Upper lobe of left lung (tissue), 6 donors: ENCODE measurements at regions not wholly inside any gene's neighbourhood (a gene's known extent, or its start where the extent isn't known, plus 50 kb on each side); places are given as distances from the start of the nearest gene placed in this dataset.

Experiments
- ATAC-seq, 2 donors: fragments of 200-7000 bp; cut with Tn5 transposase; one replicate each; pipeline ENCODE4 v1.9.1; 2022; ENCODE audit warnings: mild to moderate bottlenecking in 2 of 2, moderate library complexity in 2 of 2; ENCODE audit not compliant: low FRiP score in 2 of 2
- DNase-seq, 2 donors: peaks; one replicate each; pipeline ENCODE4 v3.0.0-alpha.2; 2019 to 2020
- H3K27ac ChIP-seq, 4 donors: fragments of 200-600 bp; sonication (generic); one replicate each; pipeline ENCODE4 v1.5.1; 2016 to 2019
- H3K27me3 ChIP-seq, 4 donors: fragments of 200-600 bp; sonication (generic); one replicate each; pipeline ENCODE4 v1.5.1; 2017 to 2019
- H3K36me3 ChIP-seq, 4 donors: fragments of 200-600 bp; sonication (generic); one replicate each; pipeline ENCODE4 v1.5.1; 2016 to 2019
- H3K4me1 ChIP-seq, 4 donors: fragments of 200-600 bp; sonication (generic); one replicate each; pipeline ENCODE4 v1.5.1; 2018 to 2019
- H3K4me3 ChIP-seq, 4 donors: fragments of 200-600 bp; sonication (generic); one replicate each; pipeline ENCODE4 v1.5.1; 2017 to 2019; ENCODE audit warnings: mild to moderate bottlenecking in 2 of 4, moderate library complexity in 1 of 4
- H3K9me3 ChIP-seq, 4 donors: fragments of 200-600 bp; sonication (generic); one replicate each; pipeline ENCODE4 v1.5.1; 2018 to 2019
- EP300 ChIP-seq, 4 donors: sonication (generic); formaldehyde crosslinking; IDR thresholded peaks; one replicate each; pipeline ENCODE4 v1.5.1; 2017; ENCODE audit warnings: antibody characterized with exemption in 4 of 4, control low read depth in 2 of 4
- POLR2A ChIP-seq, 4 donors: fragments of 450-650 bp; IDR thresholded peaks; one replicate each; pipeline ENCODE4 v1.5.1; 2016 to 2017; ENCODE audit warnings: antibody characterized with exemption in 4 of 4, mild to moderate bottlenecking in 2 of 4
- POLR2AphosphoS5 ChIP-seq, 2 donors: sonication (generic); formaldehyde crosslinking; IDR thresholded peaks; one replicate each; pipeline ENCODE4 v1.5.1; 2017; ENCODE audit warnings: antibody characterized with exemption in 2 of 2
- WGBS, 2 donors: methylation state at CpG; one replicate each; pipeline ENCODE4 v1.1.5; 2017 to 2018; 5-methylcytosine and 5-hydroxymethylcytosine counted together
- TF ChIP-seq, protein P1 (sequence below), 6 experiments: fragments of 450-650 bp in 4 of 6; fragments of 200-600 bp in 2 of 6; sonication (generic) in 2 of 6; IDR thresholded peaks; one replicate each; pipeline ENCODE4 v1.5.1; 2016 to 2019; ENCODE audit warnings: antibody characterized with exemption in 6 of 6
- donor health status: DM: no; HTN: no; CAD: no; lungs with moderate emphysema.
- donor health status: DM: no; HTN: yes; CAD: no; lungs with severe emphysema.

GRCh38 chr14:53711205-53711604, 245.4 kb downstream of the BMP4 start:
- no peak for TF ChIP-seq POLR2AphosphoS5 (IDR thresholded peaks at IDR 0.05)
- no peak for TF ChIP-seq EP300 (IDR thresholded peaks at IDR 0.05)
- TF ChIP-seq, protein P1, sequence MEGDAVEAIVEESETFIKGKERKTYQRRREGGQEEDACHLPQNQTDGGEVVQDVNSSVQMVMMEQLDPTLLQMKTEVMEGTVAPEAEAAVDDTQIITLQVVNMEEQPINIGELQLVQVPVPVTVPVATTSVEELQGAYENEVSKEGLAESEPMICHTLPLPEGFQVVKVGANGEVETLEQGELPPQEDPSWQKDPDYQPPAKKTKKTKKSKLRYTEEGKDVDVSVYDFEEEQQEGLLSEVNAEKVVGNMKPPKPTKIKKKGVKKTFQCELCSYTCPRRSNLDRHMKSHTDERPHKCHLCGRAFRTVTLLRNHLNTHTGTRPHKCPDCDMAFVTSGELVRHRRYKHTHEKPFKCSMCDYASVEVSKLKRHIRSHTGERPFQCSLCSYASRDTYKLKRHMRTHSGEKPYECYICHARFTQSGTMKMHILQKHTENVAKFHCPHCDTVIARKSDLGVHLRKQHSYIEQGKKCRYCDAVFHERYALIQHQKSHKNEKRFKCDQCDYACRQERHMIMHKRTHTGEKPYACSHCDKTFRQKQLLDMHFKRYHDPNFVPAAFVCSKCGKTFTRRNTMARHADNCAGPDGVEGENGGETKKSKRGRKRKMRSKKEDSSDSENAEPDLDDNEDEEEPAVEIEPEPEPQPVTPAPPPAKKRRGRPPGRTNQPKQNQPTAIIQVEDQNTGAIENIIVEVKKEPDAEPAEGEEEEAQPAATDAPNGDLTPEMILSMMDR (IDR thresholded peaks at IDR 0.05) = no peak
- no peak for TF ChIP-seq POLR2A (IDR thresholded peaks at IDR 0.05)
- DNase-seq (no peak), ATAC-seq (no peak)
- Histone ChIP-seq H3K4me3 (no peak overlapping the region), H3K9me3 (no peaks in the 10 kb centered on the region), H3K27me3 (no peaks in the 10 kb centered on the region), H3K36me3 (no peaks in the 10 kb centered on the region), H3K27ac (no peak overlapping the region), H3K4me1 (peaks cover 0 to 11% (median 2%) of the 10 kb centered on the region in 4 donors)
- 93 to 94% methylated on average over 4 of the region's 4 CpGs for WGBS, 2 donors

DNA sequence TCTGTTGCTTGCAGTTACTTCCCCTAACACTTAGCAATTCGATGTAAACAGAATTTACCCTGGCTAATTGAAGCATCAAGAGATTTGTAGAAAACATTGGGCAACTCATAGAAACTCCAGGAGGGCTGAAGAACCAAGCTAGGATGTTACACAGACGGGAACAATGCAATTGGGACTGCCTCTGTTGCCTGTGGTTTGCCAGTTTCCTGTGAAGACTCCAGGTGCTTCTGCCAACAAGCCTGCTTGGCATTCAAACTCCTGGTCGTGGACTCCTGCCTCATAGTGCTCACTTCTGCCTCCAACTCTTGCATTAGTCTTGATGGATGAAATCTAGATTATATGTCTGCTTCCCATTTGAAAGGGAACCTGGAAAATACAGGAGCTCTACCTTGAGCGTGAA, 246.0 kb downstream of the BMP4 start:
- DNase-seq (no peak), ATAC-seq (no peak)
- Histone ChIP-seq H3K4me1 (peaks cover 0 to 5% (median 0%) of the 10 kb centered on the region in 4 donors), H3K9me3 (no peaks in the 10 kb centered on the region), H3K4me3 (no peak overlapping the region), H3K27ac (no peak overlapping the region), H3K27me3 (no peaks in the 10 kb centered on the region), H3K36me3 (no peaks in the 10 kb centered on the region)
- no peak for TF ChIP-seq POLR2AphosphoS5 (IDR thresholded peaks at IDR 0.05)
- TF ChIP-seq, protein P1 (IDR thresholded peaks at IDR 0.05) = no peak
- no peak for TF ChIP-seq EP300 (IDR thresholded peaks at IDR 0.05)
- no peak for TF ChIP-seq POLR2A (IDR thresholded peaks at IDR 0.05)
- WGBS, 2 donors = 78 to 80% methylated on average over 4 of the region's 4 CpGs

- TF ChIP-seq EP300 (IDR thresholded peaks at IDR 0.05) = no peak
- TF ChIP-seq, protein P1 (IDR thresholded peaks at IDR 0.05) = no peak
- TF ChIP-seq POLR2AphosphoS5 (IDR thresholded peaks at IDR 0.05) = no peak
- no peak for TF ChIP-seq POLR2A (IDR thresholded peaks at IDR 0.05)
- H3K9me3 ChIP-seq = no peaks in the 10 kb centered on the region
- no peak overlapping the region for H3K27ac ChIP-seq
- DNase-seq (no peak), ATAC-seq (no peak)
- H3K36me3 ChIP-seq = no peaks in the 10 kb centered on the region
- no peaks in the 10 kb centered on the region for H3K4me1 ChIP-seq
- no peak overlapping the region for H3K4me3 ChIP-seq
- H3K27me3 ChIP-seq = no peaks in the 10 kb centered on the region
- 97 to 98% methylated on average over 3 of the region's 3 CpGs for WGBS, 2 donors
These were observed 247.2 kb downstream of the BMP4 start for GRCh38 chr14:53709381-53709780.

DNA sequence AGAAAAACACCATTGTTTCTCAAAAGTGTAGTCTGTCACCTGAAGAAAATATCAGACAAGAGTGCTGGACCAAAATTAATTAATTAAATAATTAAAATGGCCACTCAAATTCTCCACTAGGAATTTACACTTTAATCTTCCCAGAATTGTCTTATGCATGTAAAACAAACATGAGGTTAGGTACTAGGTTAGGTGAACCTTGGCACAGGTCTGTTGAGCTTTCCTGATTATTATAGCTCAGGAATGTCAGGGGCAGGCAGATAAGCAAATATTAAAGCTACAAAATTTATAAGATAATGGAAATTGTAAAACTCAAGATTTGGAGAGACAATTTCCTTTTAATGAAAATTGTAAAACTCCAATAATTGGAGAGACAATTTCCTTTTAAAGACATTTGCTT, 253.2 kb downstream of the BMP4 start:
- no peaks in the 10 kb centered on the region for H3K9me3 ChIP-seq
- no peaks in the 10 kb centered on the region for H3K4me1 ChIP-seq
- no peaks in the 10 kb centered on the region for H3K27me3 ChIP-seq
- TF ChIP-seq, protein P1 (IDR thresholded peaks at IDR 0.05) = no peak
- no peak for TF ChIP-seq POLR2AphosphoS5 (IDR thresholded peaks at IDR 0.05)
- no peak for TF ChIP-seq POLR2A (IDR thresholded peaks at IDR 0.05)
- TF ChIP-seq EP300 (IDR thresholded peaks at IDR 0.05) = no peak
- H3K27ac ChIP-seq = no peak overlapping the region
- no peak for DNase-seq
- ATAC-seq = no peak
- H3K36me3 ChIP-seq = no peaks in the 10 kb centered on the region
- H3K4me3 ChIP-seq = no peak overlapping the region

GRCh38 chr14:53701108-53701875, 255.3 kb downstream of the BMP4 start:
- Histone ChIP-seq H3K27me3 (no peaks in the 10 kb centered on the region), H3K27ac (no peak overlapping the region), H3K4me1 (no peaks in the 10 kb centered on the region), H3K36me3 (no peaks in the 10 kb centered on the region), H3K4me3 (no peak overlapping the region), H3K9me3 (no peaks in the 10 kb centered on the region)
- 66 to 81% methylated on average over 3 of the region's 3 CpGs for WGBS, 2 donors
- TF ChIP-seq, protein P1 (IDR thresholded peaks at IDR 0.05) = no peak
- no peak for TF ChIP-seq EP300 (IDR thresholded peaks at IDR 0.05)
- no peak for TF ChIP-seq POLR2A (IDR thresholded peaks at IDR 0.05)
- no peak for TF ChIP-seq POLR2AphosphoS5 (IDR thresholded peaks at IDR 0.05)
- no peak for ATAC-seq
- DNase-seq = no peak
